Kidney glomerular epithelial cell (primary cell): ENCODE measurements at regions not wholly inside any gene's neighbourhood (a gene's known extent, or its start where the extent isn't known, plus 50 kb on each side); places are given as distances from the start of the nearest gene placed in this dataset.
"Not testable (repeated sequence)": the region's sequence is repeated elsewhere in the genome, so short reads cannot be mapped to it uniquely, and the experiment has no call there.

ENCODE experiments used
- DNase-seq: peaks from one replicate; lab custom pipeline; 2025; lab: John Stamatoyannopoulos, UW

DNA sequence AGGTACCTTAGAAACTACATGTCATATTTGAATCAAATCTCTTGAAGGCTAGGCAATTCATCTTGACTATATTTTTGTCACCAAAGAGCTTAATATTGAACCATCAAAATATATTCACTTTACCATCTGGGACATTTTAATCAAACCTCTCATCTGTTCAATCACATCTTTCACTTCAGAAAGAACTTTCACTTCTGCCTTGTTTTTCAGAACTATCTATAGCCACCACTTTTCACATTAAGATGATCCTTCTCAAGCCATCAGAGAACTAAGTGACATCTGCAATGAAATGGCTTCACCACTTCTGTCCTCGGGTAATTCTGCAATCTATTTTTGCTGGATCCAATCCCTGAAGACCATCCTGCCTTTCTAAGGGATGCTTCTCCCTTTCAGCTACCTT lies 57.8 kb downstream of the OR2B2 start:
- no peak for DNase-seq

DNA sequence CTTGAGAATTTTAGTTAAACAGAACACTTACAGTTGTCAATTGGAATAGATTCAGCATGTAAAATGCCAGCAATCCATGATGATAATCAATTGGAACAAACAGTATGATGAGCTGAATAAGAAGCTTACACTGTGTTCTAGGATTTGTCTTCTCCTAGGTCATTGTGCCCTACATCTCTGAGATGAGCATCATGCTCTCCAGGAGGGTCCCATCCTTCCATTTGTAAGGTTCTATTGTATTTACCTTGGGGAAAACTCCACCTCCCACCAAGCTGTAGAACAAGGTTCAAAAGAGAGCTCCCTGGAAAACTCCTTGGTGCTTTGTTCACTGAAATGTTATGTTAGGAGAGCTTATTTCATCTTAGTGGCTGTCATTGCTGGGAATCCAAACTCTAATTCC lies 60.8 kb downstream of the OR2B2 start:
- DNase-seq, result no peak

DNA sequence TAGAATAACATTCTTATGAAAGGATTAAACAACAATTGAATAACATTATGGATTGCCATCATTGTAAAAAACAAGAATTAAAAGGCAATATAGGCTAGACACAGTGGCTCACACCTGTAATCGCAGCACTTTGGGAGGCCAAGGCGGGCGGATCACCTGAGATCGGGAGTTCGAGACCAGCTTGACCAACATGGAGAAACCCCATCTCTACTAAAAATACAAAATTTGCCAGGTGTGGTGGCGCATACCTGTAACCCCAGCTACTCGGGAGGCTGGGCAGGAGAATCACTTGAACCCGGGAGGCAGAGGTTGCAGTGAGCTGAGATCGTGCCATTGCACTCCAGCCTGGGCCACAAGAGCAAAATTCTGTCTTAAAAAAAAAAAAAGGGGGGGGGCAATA lies 63.2 kb downstream of the OR2B2 start:
- not testable (repeated sequence) for DNase-seq

DNA sequence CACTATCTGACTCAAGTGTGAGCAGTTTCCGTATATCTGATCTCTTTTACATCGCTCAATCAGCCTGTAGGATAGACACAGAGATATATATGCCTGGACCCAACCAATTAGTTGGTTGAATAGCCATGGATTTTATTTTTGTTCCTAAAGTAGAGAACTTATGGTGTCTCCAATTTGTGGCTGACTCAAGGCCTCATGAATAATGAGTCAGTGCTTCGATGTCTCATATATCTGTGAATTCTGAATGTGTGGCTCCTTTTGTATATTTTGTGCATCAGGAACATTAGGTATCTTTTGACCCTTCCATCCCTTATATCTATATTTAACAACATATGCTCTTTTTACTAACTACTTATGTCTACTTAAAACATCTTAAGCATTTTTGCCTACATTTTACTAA lies 64.5 kb downstream of the OR2B2 start:
- DNase-seq, result no peak

DNA sequence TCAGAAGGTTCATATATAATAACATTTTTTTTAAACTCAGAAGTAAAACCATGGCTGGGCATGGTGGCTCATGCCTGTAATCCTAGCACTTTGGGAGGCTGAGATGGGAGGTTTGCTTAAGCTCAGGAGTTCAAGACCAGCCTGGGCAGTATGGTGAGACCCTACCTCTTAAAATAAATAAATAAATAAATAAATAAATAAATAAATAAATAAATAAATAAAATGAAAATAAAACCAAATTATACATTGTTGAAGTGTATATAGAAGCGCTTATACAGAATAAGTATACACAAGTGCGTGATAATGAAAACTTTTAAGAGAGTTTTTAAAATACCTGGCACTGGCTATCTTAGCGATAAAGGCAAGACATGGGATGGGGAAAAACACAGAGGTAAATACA lies 71.6 kb downstream of the OR2B2 start:
- DNase-seq, result no peak

DNA sequence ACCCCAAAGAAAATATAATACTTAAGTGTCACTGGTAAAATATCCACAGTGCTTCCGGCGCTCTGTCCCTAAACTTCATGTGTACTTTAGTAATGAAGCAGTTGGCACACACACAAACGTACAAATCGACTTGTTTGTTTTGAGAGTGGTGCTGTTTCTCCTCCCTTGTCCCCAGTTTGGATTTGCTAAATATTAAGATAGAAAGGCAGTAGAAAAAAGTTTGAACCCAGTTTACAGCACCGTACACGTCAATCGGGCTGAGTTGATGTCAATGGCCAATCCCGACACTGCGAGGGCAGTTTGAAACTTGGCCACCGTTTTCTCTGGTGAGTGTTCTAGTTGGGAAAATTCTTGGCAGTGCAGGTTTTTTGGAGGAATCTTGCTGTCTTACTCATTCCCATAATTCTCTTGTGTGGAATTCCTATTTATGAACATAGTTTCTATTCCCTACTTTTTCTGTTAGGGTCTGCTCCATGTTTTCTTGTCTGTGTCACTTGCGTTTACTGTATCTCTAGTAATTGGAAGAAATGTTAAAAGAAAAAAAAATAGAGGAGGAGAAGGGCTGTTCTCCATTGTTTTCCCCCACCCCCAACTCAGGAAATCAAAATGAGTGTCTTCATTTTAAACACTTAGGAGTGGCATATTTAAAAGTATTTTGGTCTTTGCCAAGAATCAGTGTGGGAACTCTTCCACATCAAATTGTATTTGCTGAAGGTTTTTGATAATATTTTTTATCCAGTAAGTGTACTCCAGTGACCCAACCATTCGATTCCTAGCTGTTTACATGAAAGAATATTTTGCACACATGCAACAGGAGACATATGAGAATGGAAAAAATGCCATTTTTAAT lies 72.3 kb downstream of the OR2B2 start:
- DNase-seq, result peak; percentile 26

DNA sequence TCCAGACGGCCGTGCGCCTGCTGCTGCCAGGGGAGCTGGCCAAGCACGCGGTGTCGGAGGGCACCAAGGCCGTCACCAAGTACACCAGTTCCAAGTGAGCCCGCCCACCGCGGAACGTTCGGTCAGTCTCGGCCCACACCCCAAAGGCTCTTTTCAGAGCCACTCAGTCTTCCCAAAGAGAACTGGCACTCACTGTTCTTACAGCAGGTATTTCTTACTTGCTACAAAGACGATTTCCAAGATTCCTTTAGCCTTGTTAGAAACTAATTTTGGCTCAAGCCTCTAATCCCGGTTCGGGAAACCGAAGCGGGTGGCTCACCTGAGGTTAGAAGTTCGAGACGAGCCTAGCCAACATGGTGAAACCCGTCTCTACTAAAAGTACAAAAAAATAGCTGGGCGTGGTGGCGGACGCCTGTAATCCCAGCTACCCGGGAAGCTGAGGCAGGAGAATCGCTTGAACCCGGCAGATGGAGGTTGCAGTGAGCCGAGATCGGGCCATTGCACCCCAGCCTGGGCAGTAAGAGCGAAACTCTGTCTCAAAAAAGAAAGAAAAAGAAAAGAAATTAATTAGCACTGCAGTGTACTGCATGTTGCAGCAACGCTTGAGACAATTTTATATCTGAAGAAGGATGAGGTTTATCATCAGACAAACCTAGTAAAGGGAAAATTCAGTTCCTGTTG lies 73.1 kb downstream of the OR2B2 start:
- peak; percentile 29 for DNase-seq

DNA sequence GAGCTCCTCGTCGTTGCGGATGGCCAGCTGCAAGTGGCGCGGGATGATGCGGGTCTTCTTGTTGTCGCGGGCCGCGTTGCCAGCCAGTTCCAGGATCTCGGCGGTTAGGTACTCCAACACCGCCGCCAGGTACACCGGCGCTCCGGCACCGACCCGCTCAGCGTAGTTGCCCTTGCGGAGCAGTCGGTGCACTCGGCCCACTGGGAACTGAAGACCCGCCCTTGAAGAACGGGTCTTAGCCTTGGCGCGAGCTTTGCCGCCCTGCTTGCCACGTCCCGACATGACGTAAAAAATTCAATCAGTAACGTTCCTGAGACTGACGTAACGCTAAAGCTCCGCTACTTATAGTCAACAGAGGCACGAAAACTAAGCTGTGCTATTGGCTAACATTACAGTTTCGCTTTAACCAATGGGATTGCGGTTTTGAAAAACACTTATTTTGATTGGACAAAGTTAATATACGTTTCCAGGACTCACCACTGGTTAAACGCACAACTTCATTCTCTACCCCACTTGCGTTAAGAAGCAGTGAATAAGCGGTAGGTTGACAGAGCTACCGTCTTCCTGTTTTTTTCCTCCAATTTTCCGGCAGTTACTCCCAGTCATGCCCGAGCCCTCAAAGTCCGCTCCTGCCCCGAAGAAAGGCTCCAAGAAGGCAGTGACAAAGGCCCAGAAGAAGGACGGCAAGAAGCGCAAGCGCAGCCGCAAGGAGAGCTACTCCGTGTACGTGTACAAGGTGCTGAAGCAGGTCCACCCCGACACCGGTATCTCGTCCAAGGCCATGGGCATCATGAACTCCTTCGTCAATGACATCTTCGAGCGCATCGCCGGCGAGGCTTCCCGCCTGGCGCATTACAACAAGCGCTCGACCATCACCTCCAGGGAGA lies 73.9 kb downstream of the OR2B2 start:
- DNase-seq, result peak; percentile 98

DNA sequence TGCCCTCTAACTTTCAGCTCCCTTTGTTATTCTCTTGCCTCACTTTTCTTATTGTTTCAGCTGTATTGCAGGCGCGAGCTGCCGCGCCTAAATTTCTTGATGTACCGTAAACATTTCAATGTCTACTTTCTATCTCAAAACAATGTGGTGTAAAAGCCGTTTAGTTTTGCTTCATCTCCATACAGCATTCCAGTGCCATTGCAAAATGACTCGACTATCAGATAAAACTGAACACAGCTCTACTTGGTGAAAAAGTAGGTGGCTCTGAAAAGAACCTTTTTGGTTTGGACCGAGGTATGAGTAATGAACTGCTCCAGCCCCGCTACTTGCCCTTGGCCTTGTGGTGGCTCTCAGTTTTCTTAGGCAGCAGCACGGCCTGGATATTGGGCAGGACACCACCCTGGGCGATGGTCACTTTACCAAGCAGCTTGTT lies 74.6 kb downstream of the OR2B2 start:
- DNase-seq, result peak; percentile 46

DNA sequence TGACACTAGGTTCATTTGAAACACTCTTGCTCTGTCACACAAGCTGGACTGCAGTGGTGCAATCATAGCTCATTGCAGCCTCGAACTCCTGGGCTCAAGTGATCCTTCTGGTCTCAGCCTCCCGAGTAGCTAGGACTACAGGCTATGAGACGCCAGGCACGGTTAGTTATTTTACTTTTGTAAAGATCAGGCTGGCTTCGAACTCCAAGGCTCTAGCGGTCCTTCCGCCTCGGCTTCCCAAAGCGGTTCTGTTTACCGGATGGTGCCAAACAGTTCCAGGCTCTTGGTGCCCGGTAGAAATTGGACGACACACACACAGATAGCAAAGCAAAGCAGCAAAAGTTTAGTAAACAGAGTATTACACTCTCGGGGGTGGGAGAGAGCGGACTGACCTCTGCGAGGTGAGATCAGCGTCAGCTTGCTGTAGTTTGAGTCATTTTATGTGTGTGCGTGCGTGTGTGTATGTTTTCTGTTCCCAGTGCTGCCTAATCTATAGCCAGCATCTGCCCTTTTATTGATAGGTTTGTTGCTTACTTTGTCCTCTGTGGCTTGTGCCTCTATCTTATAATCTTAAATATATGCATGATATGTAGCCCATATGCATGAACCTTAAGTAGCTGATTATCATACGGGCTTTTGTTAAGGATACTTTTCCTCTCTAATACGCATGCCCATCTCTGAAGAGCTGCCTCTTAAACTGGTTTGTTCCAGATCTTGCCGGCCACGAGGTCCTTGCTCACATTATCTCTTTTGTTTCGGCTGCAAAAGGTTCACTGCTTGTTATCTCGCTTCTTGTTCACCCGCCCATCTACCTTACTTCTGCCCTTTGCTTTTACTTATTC lies 75.2 kb downstream of the OR2B2 start:
- peak; percentile 89 for DNase-seq

DNA sequence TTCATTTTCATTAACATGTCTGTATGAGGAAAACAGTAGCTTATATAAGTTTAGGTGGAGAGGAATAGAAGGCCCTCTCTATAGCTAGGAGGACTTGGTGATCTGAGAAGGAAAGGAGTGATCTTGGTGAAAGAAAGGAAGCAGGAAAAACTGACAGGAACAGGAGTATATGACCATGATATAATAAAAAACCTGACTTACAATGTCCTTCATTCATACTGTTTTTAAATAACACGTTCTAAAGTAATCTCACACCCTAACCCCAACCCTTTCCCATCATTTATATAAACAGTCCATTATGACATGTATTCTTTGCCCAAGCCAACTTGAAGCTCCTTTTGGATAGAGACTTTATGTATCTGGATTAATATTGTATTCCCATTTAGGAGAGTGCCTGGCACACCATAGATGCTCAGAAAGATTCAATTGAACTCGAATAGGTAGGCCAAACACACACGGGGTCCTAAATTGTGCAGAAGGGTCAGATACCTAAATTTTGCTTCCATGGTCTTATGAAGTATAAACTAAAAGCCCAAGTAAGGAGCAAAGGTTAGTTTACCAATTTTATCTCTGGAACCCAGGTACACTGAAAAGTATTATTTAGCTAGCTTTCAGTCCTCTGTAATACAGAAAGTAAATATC lies 75.9 kb downstream of the OR2B2 start:
- no peak for DNase-seq

DNA sequence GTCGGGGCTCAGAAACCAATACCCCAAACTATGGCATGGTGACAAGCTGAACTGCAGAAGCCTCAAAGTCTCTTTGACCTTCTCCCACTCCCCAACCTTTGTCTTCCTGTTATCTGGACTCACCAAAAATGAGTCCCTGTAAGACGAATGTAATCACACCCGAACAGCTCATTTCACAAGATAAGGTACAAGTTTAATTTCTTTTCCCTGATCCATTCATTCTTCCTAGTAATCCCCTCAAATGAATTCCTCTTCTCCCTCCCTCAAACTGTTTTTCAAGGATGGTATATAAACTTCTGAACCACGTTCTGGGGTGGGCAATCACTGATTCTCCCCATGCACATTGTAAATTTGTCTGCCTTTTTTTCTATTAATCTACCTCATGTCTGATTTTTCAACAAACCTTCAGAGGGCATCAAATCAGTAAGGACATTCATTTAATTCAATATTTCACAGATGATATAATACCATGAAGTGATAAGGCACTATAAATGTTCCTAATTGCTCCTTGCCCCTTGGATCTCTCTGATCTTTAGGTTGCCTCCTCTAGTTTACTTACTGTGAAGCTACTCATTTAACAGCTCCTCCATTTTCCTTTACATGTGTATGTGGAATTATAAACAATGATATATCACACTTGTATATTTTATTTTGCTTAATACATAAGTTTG lies 77.2 kb downstream of the OR2B2 start:
- no peak for DNase-seq

DNA sequence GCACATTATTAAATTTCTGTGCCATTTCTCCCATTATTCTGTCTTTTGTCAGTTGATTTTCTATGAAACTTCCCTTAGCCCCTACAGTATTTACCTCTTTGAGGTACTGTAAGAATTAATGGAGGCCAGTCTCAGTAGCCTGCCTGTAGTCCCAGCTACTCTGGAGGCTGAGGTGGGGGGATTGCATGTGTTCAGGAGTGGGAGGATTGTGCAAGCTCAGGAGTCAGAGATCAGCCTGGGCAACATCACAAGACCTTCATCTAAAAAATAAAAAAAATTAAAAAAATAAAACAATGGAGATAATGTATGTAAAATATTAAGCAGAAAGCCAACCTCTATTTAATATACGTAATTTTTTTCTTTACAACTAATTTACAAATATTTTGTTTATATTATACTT lies 77.8 kb downstream of the OR2B2 start:
- no peak for DNase-seq

DNA sequence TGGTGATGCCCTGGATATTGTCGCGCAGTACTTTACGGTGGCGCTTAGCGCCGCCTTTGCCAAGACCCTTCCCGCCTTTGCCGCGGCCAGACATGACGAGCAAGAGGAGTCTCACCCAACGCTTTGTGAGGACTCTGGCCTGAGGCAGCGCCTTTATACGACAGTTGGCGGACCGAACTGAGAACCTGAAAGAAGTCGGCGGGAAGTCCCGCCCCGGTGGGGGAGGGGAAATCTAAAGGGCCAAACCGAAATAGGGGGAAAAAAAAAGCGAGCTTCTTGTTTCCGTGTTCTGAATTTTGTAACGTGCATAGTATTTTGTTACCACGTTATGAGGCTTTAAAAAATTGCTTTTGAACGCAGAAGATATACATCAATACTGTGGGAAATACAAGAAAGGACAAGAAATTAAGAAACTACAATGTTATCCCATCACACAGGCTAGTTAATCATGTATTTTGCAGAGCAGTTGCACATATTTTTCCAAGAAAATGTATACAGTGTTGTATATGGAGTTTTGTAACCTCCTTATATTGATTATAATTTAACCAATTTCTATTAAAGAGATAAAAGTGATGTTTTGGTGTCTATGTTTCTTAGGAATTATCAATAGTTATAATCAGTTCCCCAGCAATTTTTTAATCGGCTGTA lies 80.6 kb downstream of the OR2B2 start:
- DNase-seq, result peak; percentile 8

DNA sequence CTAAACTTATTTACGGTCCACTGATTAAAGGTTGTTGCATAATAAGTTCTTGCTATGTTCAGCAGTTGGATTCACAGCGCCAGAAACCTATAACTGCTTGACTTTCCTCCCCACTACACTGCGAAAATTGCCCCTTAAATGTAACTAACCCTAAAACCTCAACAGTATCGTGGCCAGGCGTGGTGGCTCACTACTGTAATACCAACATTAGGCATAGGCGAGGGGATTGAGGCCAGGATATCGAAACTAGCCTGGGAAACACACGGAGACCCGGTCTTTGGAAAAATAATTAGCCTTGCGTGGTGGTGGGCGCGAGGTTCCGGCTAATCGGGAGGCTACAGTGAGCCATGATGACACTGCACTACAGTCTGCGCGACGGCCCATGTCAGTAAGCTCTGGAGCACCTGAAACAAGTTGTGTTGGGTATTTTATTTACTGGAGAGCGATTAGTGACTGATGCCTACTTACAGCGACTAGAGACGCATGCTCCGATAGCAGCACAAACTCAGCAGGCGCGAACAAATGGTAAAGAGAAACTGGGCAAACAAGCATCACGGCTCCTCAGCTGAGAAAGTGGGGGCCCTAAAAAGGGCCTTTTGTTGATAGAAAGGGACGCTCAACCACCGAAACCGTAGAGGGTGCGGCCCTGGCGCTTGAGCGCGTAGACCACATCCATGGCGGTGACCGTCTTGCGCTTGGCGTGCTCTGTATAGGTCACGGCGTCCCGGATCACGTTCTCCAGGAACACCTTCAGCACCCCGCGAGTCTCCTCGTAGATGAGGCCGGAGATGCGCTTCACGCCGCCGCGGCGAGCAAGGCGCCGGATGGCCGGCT lies 81.4 kb downstream of the OR2B2 start:
- DNase-seq, result not testable (repeated sequence)

DNA sequence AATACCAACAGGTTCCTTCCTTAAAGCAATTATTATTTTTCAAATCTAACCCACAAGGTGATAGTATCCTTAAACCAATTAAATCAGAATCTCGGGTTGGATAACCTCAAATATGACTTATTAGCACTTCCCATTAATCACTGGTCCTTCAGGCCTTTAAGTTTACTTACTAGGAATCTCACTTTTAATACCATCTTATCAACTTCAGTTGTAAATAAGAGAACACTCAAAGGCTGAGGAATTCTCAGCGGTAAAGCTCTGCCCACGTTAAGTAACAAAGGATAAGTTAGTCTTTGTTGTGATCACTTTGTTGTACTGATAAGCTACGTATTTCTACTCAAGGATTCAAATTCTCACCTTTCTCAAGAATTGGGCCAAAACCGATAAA lies 82.0 kb downstream of the OR2B2 start:
- no peak for DNase-seq

DNA sequence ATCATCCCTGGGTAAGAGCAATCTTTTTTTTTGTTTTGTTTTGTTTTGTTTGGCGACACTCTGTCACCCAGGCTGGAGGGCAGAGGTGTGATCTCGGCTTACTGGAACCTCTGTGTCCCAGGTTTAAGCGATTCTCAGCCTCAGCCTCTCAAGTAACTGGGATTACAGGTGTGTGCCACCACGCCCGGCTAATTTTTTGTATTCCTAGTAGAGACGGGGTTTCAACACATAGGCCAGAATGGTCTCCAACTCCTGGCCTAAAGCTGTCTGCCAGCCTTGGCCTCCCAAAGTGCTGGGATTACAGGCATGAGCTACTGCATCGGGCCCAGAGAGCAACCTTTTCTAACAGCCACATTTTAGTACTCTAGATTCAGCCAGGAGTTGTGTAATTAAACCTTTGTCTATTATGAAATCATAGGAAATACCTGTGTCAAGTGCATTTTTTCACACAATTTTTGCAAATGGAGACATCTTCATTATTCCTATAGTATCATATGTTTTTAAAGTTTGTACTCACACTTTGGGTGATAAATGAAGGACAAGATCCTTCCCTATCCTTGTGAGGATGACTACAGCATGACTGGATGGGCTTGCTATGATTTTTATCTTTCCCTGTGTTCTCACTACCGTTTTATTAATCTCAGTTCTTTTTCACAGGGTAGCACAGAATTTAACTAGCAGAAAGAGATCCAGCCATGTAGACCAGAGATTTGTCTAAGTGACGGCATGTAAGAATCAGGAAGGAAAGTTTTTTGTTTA lies 82.6 kb downstream of the OR2B2 start:
- DNase-seq, result no peak

DNA sequence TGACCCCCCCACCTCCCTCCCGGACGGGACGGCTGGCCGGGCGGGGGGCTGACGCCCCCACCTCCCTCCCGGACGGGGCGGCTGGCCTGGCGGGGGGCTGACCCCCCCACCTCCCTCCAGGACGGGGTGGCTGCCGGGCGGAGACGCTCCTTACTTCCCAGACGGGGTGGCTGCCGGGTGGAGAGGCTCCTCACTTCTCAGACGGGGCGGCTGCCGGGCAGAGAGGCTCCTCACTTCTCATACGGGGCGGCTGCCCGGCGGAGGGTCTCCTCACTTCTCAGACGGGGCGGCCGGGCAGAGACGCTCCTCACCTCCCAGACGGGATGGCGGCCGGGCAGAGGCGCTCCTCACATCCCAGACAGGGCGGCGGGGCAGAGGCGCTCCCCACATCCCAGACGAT lies 84.7 kb downstream of the OR2B2 start:
- DNase-seq, result not testable (repeated sequence)
